ENCODE measurements at regions not wholly inside any gene's neighbourhood (a gene's known extent, or its start where the extent isn't known, plus 50 kb on each side); places are given as distances from the start of the nearest gene placed in this dataset.

- no peak for DNase-seq (ENCODE audit: low spot score)
Observed at GRCh38 chr13:47258384-47258783, 361.5 kb upstream of the HTR2A start.

DNA sequence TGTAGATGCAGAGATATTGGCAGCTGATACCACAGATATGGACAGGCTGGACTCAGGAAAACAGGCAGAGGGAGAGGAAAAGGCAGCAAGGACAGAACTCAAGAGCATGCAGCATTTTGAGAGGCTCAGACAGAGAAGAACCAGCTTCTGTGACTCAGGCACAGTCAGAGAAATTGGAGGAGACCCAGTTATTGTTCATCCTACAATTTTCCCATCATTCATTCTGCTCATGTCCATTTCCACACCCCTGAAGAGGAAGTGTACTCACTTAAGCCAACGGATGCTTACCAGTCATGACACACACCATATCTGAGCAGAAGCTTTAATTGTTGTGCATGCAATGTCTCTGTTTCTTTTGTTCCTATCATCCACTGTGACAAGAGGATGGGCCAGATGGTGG lies 359.8 kb upstream of the HTR2A start:
- no peak for DNase-seq (ENCODE audit: low spot score)

GRCh38 chr13:47252627-47253026 lies 355.8 kb upstream of the HTR2A start:
- no peak for DNase-seq (ENCODE audit: low spot score)

GRCh38 chr13:47251771-47252170 lies 354.9 kb upstream of the HTR2A start:
- no peak for DNase-seq (ENCODE audit: low spot score)

DNA sequence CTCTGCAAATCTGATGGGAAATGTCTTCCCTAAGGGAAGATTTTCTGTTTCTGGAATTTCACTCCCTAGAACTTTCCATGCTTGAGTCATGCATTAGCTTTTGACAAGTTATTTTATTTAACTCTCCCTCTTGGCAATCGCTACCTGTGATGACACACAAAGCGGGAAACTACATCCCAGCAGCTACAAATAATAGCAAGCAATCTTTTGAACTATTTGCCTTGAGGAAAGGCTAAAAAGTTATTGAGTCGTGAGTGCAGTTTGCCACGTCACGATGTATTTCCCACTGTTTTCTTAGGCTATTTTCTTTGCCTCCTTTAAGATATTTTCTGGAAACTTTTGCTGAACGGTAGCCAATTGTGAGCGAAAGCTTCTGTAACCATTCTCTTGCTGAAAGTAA lies 353.3 kb upstream of the HTR2A start:
- DNase-seq (ENCODE audit: low spot score): no peak

DNA sequence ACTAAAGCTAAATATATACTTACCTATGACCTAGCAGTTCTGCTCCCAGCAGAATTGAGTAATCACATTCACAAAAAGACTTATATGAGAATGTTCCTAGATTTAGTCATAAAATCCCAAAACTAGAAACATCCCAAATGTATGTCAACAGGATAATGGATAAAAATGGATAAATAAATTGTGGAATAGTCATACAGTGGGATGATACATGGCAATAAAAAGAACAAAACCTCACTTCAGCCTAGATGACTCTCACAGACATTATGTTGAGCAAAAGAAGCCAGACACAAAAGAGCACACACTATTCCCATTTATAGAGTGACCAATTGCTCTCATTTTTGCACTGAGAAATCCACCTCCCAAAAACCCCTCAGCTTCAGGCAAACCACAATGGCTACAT lies 352.4 kb upstream of the HTR2A start:
- no peak for DNase-seq (ENCODE audit: low spot score)

- no peak for DNase-seq (ENCODE audit: low spot score)
Observed at GRCh38 chr13:47241446-47241845, 344.6 kb upstream of the HTR2A start.

- DNase-seq (ENCODE audit: low spot score): no peak
Observed at GRCh38 chr13:47239025-47239424, 342.2 kb upstream of the HTR2A start.

DNA sequence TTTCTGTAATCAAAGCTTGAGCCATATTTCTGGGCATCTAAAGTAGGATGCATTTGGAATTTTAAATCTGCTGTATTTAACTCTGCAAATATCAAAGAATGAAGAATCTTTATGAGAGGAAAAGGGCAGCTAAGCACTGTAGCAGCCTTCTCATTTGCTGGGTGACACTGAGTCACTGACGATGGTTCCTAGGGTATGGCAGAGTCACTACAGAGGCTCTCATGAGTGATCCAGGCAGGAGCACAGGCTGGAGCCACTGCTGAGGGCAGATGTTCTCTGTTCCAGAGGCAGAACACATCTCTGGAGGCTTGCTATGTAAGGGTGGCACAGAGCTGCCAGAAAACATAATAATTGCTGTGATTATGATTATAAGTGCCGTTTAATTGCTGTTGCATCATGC lies 340.7 kb upstream of the HTR2A start:
- no peak for DNase-seq (ENCODE audit: low spot score)

DNA sequence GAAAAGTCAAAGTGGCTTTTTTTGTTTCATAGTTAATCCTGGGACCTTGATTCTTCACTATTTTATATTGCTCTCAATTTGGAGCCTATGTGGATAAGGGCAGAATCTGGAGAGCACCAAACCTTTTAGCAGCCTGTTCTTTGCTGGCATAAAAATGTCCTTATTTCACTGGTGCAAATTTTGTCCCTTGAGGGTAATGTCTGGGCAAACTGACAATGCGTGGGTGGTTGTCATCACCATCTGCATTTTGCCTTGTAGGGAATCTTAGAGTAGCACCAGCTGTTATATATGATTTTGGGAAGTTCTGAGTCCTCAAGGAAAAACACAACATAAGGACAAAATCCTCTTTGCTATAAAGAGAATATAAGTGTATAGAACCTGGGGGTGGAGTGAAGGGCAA lies 336.9 kb upstream of the HTR2A start:
- no peak for DNase-seq (ENCODE audit: low spot score)

DNA sequence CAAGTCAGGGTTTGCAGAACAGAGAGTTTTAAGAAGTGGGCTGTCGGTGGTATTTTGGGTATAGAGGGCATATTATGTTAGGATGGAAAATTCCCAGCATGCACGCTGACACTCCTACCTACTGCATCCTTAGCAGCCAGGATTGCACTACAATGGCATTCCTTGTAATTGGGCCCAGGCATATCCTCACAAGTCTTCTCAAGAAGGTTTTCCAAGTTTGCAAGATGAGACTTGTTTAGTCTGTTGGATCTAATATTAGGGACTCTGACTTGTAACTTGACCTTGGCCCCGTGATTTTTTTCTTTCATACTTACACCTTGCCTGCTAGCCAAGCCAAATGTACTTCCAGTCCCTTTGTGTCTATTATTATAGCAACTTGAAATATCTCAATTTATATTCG lies 335.7 kb upstream of the HTR2A start:
- no peak for DNase-seq (ENCODE audit: low spot score)

GRCh38 chr13:47230155-47230554 lies 333.3 kb upstream of the HTR2A start:
- DNase-seq (ENCODE audit: low spot score): no peak

- no peak for DNase-seq (ENCODE audit: low spot score)
Observed at GRCh38 chr13:47226516-47226915, 329.7 kb upstream of the HTR2A start.

- no peak for DNase-seq (ENCODE audit: low spot score)
Observed at GRCh38 chr13:47220453-47221140, 323.7 kb upstream of the HTR2A start.

DNA sequence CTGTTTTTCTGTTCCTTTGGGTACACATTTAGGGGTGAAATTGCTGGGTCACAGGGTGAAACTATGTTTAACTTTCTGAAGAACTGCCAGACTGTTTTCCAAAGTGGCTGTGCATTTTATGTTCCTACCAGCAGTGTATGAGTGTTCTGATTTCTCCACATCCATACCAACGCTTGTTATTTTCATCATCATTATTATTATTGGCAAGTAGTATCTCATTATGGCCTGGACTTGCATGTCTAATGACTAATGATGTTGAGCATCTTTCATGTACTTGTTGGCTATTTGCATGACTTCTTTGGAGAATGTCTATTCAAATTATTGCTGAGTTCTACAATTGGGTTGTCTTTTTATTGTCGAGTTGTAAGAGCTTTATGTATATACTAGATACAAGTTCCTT lies 321.8 kb upstream of the HTR2A start:
- DNase-seq (ENCODE audit: low spot score): no peak

DNA sequence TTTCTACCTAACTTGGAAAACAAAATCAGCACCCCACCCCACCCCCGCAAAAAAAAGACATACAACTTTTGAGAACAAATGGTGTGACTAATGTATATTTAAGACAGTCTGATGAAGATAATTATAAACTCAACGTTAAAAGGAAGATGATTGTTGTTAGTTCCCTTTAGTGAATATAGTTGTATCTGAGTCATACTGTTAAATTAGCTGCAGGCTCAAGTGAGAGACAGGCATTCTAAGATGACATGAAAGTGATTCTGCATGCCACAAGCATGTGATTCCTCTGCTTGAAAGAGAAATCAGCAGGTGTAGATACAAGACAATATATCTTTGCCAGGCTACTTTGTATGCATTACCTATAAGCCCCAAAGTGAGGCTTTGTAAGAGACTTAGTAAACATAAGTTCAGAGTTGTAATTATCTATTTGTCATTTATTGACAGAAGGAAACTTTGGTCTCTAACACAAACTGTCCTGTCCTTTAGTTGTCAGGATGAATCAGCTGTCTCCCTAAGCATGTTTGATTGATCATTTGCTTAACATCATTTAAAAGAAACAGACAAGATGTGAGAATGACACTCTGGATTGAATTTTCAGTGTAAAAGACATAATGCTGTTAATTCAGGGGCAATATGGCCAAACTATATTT lies 319.4 kb upstream of the HTR2A start:
- DNase-seq (ENCODE audit: low spot score): no peak

GRCh38 chr13:47215736-47216135 lies 318.9 kb upstream of the HTR2A start:
- DNase-seq (ENCODE audit: low spot score): no peak

GRCh38 chr13:47213047-47213446 lies 316.2 kb upstream of the HTR2A start:
- no peak for DNase-seq (ENCODE audit: low spot score)

DNA sequence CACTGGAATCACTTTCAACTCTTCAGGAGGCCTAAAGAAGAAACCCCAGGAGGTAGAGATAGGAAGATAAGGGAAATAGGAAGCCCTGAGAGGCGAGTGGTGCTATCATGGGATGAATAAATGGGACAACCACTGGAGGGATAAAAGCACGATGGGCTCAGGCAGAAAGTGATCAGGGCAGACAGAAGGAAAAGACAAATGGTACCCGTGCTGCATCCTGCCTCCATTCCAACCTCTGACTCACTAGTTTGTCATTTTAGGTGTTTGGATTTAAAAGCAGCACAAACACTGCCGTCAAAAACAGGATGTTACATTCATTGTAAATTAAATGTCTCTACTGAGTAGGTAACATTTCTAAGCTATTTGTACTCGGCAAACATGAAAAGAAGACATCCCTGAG lies 314.3 kb upstream of the HTR2A start:
- peak; percentile 1 for DNase-seq (ENCODE audit: low spot score)

- no peak for DNase-seq (ENCODE audit: low spot score)
Observed at GRCh38 chr13:47206111-47206510, 309.3 kb upstream of the HTR2A start.

DNA sequence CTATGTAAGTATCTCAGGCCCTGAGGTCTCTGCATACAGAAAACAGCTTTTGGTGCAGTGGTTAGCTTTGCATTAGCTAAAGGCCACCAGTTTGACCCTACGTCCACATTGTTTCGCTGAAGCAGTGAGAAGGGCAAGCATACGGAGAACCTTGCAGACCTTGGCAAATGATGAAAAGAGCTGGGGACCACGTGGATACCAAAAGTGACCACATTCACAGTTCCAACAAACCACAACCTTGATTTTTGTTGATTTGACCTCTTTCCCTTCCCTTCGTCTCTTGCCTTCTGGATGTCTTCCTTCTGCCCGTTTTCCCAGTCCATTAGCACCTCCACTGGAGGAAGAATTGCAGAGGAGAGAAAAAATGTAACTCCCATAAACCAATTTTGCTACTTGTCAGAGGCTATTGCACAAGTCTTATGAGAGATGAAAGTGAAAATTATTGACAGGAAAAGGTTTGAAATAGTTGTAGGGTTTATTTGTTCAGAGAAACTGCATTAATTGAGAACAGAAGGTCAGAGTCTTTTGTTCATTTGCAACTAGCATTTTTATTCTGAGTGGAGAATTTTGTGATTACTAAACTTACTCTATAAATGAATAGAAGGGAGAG lies 293.9 kb upstream of the HTR2A start:
- no peak for DNase-seq (ENCODE audit: low spot score)

GRCh38 chr13:47188802-47189201 lies 291.9 kb upstream of the HTR2A start:
- DNase-seq (ENCODE audit: low spot score): no peak

- DNase-seq (ENCODE audit: low spot score): no peak
Observed at GRCh38 chr13:47186471-47186870, 289.6 kb upstream of the HTR2A start.

All from SK-N-DZ (cell line).